K562 (cell line): ENCODE measurements at regions not wholly inside any gene's neighbourhood (a gene's known extent, or its start where the extent isn't known, plus 50 kb on each side); places are given as distances from the start of the nearest gene placed in this dataset.

Experiments used
- ATAC-seq: fragments of 200-7000 bp; cut with Tn5 transposase; 3 replicates; pipeline ENCODE4 v1.9.1; 2020; ENCODE audit warnings: moderate library complexity
- BruUV-seq: library from RNA; stranded (reverse); fragments of 400-500 nt; replicated peaks from 2 replicates; lab custom pipeline; 2021; lab: Mats Ljungman, UMichigan
- CTCF ChIA-PET: fragments of 300-600 bp; formaldehyde crosslinking; extraction: SDS; loops from one replicate; lab custom pipeline; 2021; ENCODE audit warnings: low intra/inter-chr PET ratio; lab: Yijun Ruan, JAX
- POLR2A ChIA-PET: fragments of 300-600, 350-650 bp; sonication (Branson Sonifier 250); formaldehyde crosslinking; extraction: SDS; loops from one replicate; lab custom pipeline; 2021; ENCODE audit warnings: antibody characterized with exemption, inconsistent platforms; lab: Yijun Ruan, JAX
- DNase-seq, 4 experiments: peaks; one replicate each; pipeline versions ENCODE4 v3.0.0 to v3.0.0-alpha.2; 2011 to 2018; ENCODE audit warnings: low spot score in 3 of 4, mixed read lengths in 3 of 4; ENCODE audit errors: extremely low read depth in 1 of 4
- FAIRE-seq: peaks from 2 replicates; lab custom pipeline; 2011; peaks lifted over from hg19 to GRCh38; lab: Jason Lieb, UNC
- H2AFZ ChIP-seq: 2 replicates; pipeline ENCODE4 v1.6.0; 2011; ENCODE audit warnings: low read depth, low read length, control low read depth, inconsistent platforms
- H3K27ac ChIP-seq: fragments of 200-600 bp; 3 replicates; pipeline ENCODE4 v1.8.0; 2011; ENCODE audit warnings: low read depth, mild to moderate bottlenecking, control low read depth, inconsistent platforms, low read length, moderate library complexity, mixed read lengths; ENCODE audit errors: extremely low read depth
- H3K27me3 ChIP-seq, 2 experiments: fragments of 300-600 bp in 1 of 2; 2 replicates in 1 of 2; 3 replicates in 1 of 2; pipeline versions ENCODE4 v1.6.0 to v1.8.0; 2011; ENCODE audit warnings: inconsistent platforms in 2 of 2, low read length in 2 of 2, mild to moderate bottlenecking in 1 of 2, mixed read lengths in 1 of 2, moderate library complexity in 1 of 2; ENCODE audit not compliant: control insufficient read depth in 2 of 2, insufficient read depth in 2 of 2
- H3K36me3 ChIP-seq: fragments of 300-600 bp; 3 replicates; pipeline ENCODE4 v1.8.0; 2011; ENCODE audit warnings: mild to moderate bottlenecking, low read length, inconsistent platforms; ENCODE audit not compliant: control insufficient read depth, insufficient read depth
- H3K4me1 ChIP-seq, 2 experiments: fragments of 200-600 bp in 1 of 2; replicated peaks in 1 of 2; 2 replicates in 1 of 2; 3 replicates in 1 of 2; pipeline versions ENCODE4 v1.5.1 to v1.8.0; 2011; ENCODE audit warnings: inconsistent platforms in 2 of 2, low read length in 2 of 2, mild to moderate bottlenecking in 1 of 2, mixed read lengths in 1 of 2, moderate library complexity in 1 of 2; ENCODE audit not compliant: control insufficient read depth in 2 of 2, insufficient read depth in 2 of 2
- H3K4me2 ChIP-seq: 2 replicates; pipeline ENCODE4 v1.6.1; 2011; ENCODE audit warnings: low read length, control low read depth, inconsistent platforms, mixed read lengths; ENCODE audit not compliant: insufficient read depth
- H3K4me3 ChIP-seq: fragments of 200-600 bp; sonication (generic), shearing (Covaris generic); 2 replicates; pipeline ENCODE4 v1.5.1; 2016; ENCODE audit warnings: control low read depth, inconsistent platforms
- H3K79me2 ChIP-seq: fragments of 200-600 bp; 3 replicates; pipeline ENCODE4 v1.8.0; 2011; ENCODE audit warnings: low read length, inconsistent platforms; ENCODE audit not compliant: control insufficient read depth, insufficient read depth
- H3K9ac ChIP-seq, 2 experiments: 2 replicates each; pipeline versions ENCODE4 v1.6.0 to v1.6.1; 2011; ENCODE audit warnings: low read depth in 2 of 2, low read length in 2 of 2, control low read depth in 1 of 2, inconsistent platforms in 1 of 2, mild to moderate bottlenecking in 1 of 2, mixed read lengths in 1 of 2; ENCODE audit not compliant: insufficient read depth in 1 of 2
- H3K9me1 ChIP-seq: one replicate; pipeline ENCODE4 v1.6.0; 2011; ENCODE audit warnings: inconsistent platforms, mild to moderate bottlenecking, low read length, moderate library complexity; ENCODE audit not compliant: control insufficient read depth, insufficient read depth
- H3K9me3 ChIP-seq: replicated peaks from 2 replicates; pipeline ENCODE4 v1.5.1; 2011; ENCODE audit warnings: low read depth, low read length, inconsistent platforms; ENCODE audit not compliant: control insufficient read depth, insufficient read depth
- H4K20me1 ChIP-seq: replicated peaks from 2 replicates; pipeline ENCODE4 v1.6.1; 2011; ENCODE audit warnings: low read length, inconsistent platforms, mixed read lengths; ENCODE audit not compliant: control insufficient read depth, insufficient read depth
- EP300 ChIP-seq: IDR thresholded peaks from 2 replicates; pipeline ENCODE4 v1.6.1; 2012; ENCODE audit warnings: low read length, improper control_type of control experiment
- HINFP ChIP-seq: fragments of 450-650 bp; conservative IDR thresholded peaks from 2 replicates; pipeline ENCODE4 v1.6.1; 2016; ENCODE audit warnings: missing genetic modification characterization, low read depth, mild to moderate bottlenecking, control low read depth, missing compliant biosample characterization
- HSF4 ChIP-seq: fragments of 250-450 bp; sonication (Bioruptor Pico); IDR thresholded peaks from 2 replicates; pipeline ENCODE4 v2.1.2; 2022; ENCODE audit warnings: mild to moderate bottlenecking, moderate library complexity, borderline replicate concordance
- NR2F6 ChIP-seq: fragments of 450-650 bp; formaldehyde crosslinking; IDR thresholded peaks from 2 replicates; pipeline ENCODE4 v1.4.0; 2020; ENCODE audit warnings: mild to moderate bottlenecking
- PHF21A ChIP-seq: fragments of 450-650 bp; IDR thresholded peaks from 2 replicates; pipeline ENCODE4 v1.6.1; 2017; ENCODE audit warnings: low read depth, borderline replicate concordance
- SIRT6 ChIP-seq: IDR thresholded peaks from one replicate; pipeline ENCODE4 v1.6.1; 2012; ENCODE audit warnings: low read depth, mild to moderate bottlenecking, control low read depth, inconsistent platforms, low read length, moderate library complexity
- TCF7 ChIP-seq: sonication (generic); IDR thresholded peaks from 2 replicates; pipeline ENCODE4 v1.6.1; 2016; ENCODE audit warnings: antibody characterized with exemption, borderline replicate concordance
- ZSCAN29 ChIP-seq: fragments of 450-650 bp; IDR thresholded peaks from 2 replicates; pipeline ENCODE4 v1.6.1; 2017
- ZZZ3 ChIP-seq: fragments of 450-650 bp; IDR thresholded peaks from 2 replicates; pipeline ENCODE4 v1.6.1; 2016; ENCODE audit warnings: antibody characterized with exemption, mild to moderate bottlenecking, moderate library complexity
- WGBS: fragments of 100-300 bp; shearing (Covaris generic); methylation state at CpG from one replicate; pipeline ENCODE4 v1.1.6; 2016; ENCODE audit warnings: low coverage, mixed read lengths; ENCODE audit not compliant: insufficient coverage; ENCODE audit errors: missing lambda C conversion rate; 5-methylcytosine and 5-hydroxymethylcytosine counted together
- in situ Hi-C: fragments of 300-500 bp; cut with MboI; formaldehyde crosslinking; loops from 4 replicates; pipeline ENCODE4 v1.15.0; 2018; ENCODE audit warnings: inconsistent platforms, mixed read lengths
- intact Hi-C: fragments of 100-400 bp; cut with micrococcal nuclease; formaldehyde crosslinking; loops from 2 replicates; pipeline ENCODE4 v1.14.2; 2022
- TF ChIP-seq, protein P1 (sequence below): fragments of 250-450 bp; sonication (Bioruptor Pico); IDR thresholded peaks from 2 replicates; pipeline ENCODE4 v1.8.0; 2022; ENCODE audit warnings: moderate library complexity, mild to moderate bottlenecking, inconsistent platforms

- TF ChIP-seq HINFP: no peak
- TF ChIP-seq EP300: no peak
- TF ChIP-seq ZZZ3: no peak
- TF ChIP-seq TCF7: no peak
- no peak for TF ChIP-seq ZSCAN29
- no peak for TF ChIP-seq SIRT6
- TF ChIP-seq, protein P1, sequence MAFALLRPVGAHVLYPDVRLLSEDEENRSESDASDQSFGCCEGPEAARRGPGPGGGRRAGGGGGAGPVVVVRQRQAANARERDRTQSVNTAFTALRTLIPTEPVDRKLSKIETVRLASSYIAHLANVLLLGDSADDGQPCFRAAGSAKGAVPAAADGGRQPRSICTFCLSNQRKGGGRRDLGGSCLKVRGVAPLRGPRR: no peak
- TF ChIP-seq PHF21A: no peak
- no peak for TF ChIP-seq NR2F6
These were observed 412.1 kb downstream of the MZT1 start (continued) for GRCh38 chr13:72315312-72315711.

DNA sequence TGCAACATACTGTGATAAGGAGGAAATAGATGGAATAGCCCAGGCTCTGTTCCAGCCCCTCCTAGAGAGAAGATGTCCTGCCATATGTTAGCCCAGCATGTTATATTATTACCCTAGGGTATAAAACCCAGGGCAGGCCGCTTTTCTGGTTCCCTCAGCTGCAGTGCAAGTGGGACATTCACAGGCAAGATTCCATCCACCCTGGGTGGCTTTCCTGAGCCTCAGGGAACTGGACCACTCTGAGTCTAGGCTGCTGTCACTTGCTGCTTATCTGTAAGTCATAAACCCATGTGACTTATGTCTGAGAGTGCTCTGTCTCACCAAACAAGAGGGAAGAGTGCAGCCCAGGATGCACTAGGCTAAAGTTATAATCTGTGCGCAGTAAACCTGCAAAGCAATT, 413.2 kb downstream of the MZT1 start:
- H3K9me3 ChIP-seq: no peaks in the 10 kb centered on the region
- no peaks in the 10 kb centered on the region for H4K20me1 ChIP-seq
- POLR2A ChIA-PET: no interaction called here
- no peaks in the 10 kb centered on the region for H3K9me1 ChIP-seq
- ATAC-seq (no peak), FAIRE-seq (no peak), DNase-seq (no peak)
- no peak for TF ChIP-seq HSF4 (CRISPR knock-in tag)
- H3K27ac ChIP-seq: no peak overlapping the region
- no peaks in the 10 kb centered on the region for H3K36me3 ChIP-seq
- in situ Hi-C loops (no loop called here), intact Hi-C loops (no loop called here)
- no peak overlapping the region for H2AFZ ChIP-seq
- 0% methylated on average over 2 of the region's 2 CpGs for WGBS
- no peaks in the 10 kb centered on the region for H3K4me1 ChIP-seq
- H3K79me2 ChIP-seq: no peaks in the 10 kb centered on the region
- H3K4me2 ChIP-seq: no peak overlapping the region
- H3K27me3 ChIP-seq: no peaks in the 10 kb centered on the region
- H3K9ac ChIP-seq: no peak overlapping the region
- CTCF ChIA-PET: no interaction called here
- BruUV-seq: no TSS peak
- H3K4me3 ChIP-seq: no peak overlapping the region
